ENCODE measurements at regions not wholly inside any gene's neighbourhood (a gene's known extent, or its start where the extent isn't known, plus 50 kb on each side); places are given as distances from the start of the nearest gene placed in this dataset.
"Not testable (repeated sequence)": the region's sequence is repeated elsewhere in the genome, so short reads cannot be mapped to it uniquely, and the experiment has no call there.

GRCh38 chr5:99521666-99522065 is 592.9 kb upstream of the CHD1 start:
- intact Hi-C loops (cut with micrococcal nuclease); H3K4me3 Mint-ChIP-seq; H3K27ac Mint-ChIP-seq; H3K9me3 Mint-ChIP-seq; H3K4me1 Mint-ChIP-seq; H3K36me3 Mint-ChIP-seq (ENCODE audit: low read depth); DNase-seq; H3K27me3 Mint-ChIP-seq: not testable (repeated sequence)

GRCh38 chr5:99515864-99516490 is 587.2 kb upstream of the CHD1 start:
- H3K4me1 Mint-ChIP-seq; H3K9me3 Mint-ChIP-seq; intact Hi-C loops (cut with micrococcal nuclease); DNase-seq; H3K27me3 Mint-ChIP-seq; H3K36me3 Mint-ChIP-seq (ENCODE audit: low read depth); H3K4me3 Mint-ChIP-seq; H3K27ac Mint-ChIP-seq: not testable (repeated sequence)

DNA sequence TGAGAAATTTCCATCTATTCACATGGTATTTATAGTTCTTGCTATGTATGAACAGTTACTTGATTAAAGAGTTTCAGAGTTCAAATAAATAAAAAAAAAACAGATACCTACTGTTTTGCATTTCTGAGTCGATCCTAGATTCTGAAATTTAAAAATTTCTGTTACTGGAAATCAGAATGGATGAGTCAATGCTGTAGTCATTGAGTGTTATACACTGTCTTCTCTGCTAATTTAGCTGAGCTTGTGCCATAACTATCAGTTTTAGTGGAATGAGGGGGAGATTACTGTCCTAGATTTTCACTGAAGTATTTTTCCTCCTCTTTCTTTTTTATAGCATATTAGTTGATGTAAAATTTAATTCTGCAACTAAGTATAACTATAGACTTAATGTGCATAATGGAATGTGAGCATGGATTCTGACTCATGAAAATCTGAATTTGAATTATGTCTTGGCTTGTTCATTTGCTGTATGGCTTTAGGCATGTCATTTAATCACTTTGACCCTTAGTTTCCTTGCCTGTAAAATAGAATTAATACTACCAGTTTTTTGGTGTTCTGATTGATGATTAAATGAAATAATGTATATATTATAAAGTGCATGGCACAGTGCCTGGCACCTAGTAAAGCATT is 581.5 kb upstream of the CHD1 start:
- H3K27ac Mint-ChIP-seq; H3K36me3 Mint-ChIP-seq (ENCODE audit: low read depth); H3K4me3 Mint-ChIP-seq; H3K9me3 Mint-ChIP-seq; DNase-seq; H3K27me3 Mint-ChIP-seq; intact Hi-C loops (cut with micrococcal nuclease); H3K4me1 Mint-ChIP-seq: not testable (repeated sequence)

GRCh38 chr5:99509064-99509463 is 580.3 kb upstream of the CHD1 start:
- H3K27me3 Mint-ChIP-seq; H3K4me3 Mint-ChIP-seq; DNase-seq; H3K36me3 Mint-ChIP-seq (ENCODE audit: low read depth); H3K9me3 Mint-ChIP-seq; H3K27ac Mint-ChIP-seq; H3K4me1 Mint-ChIP-seq; intact Hi-C loops (cut with micrococcal nuclease): not testable (repeated sequence)

- H3K9me3 Mint-ChIP-seq; intact Hi-C loops (cut with micrococcal nuclease): not testable (repeated sequence)
Observed at GRCh38 chr5:99495456-99495855, 566.6 kb upstream of the CHD1 start.

DNA sequence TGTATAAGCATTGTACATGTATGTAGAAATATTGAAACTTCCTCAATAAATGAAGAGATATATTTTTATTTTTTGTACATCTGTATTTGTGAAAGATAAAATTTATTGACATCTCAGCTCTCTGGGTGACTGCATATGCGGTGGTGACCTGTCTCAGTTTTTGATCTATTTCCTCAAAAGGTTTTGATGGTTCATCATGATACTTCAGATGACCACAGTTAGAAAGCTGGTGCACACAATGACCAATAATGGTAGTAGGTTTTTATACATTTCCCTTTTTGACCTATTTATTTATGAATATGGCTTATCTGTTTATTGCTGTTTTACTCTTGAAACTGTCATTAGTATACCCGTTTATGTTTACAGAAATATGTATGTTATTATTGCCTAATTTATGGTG is 549.6 kb upstream of the CHD1 start:
- H3K27me3 Mint-ChIP-seq; H3K4me3 Mint-ChIP-seq; H3K27ac Mint-ChIP-seq; intact Hi-C loops (cut with micrococcal nuclease); H3K36me3 Mint-ChIP-seq (ENCODE audit: low read depth); H3K4me1 Mint-ChIP-seq; H3K9me3 Mint-ChIP-seq; DNase-seq: not testable (repeated sequence)

More at GRCh38 chr5:99495456-99495855, 566.6 kb upstream of the CHD1 start:
- H3K4me3 Mint-ChIP-seq; DNase-seq; H3K36me3 Mint-ChIP-seq (ENCODE audit: low read depth); H3K27ac Mint-ChIP-seq; H3K4me1 Mint-ChIP-seq; H3K27me3 Mint-ChIP-seq: not testable (repeated sequence)

GRCh38 chr5:99473328-99473727 is 544.5 kb upstream of the CHD1 start:
- H3K4me3 Mint-ChIP-seq; intact Hi-C loops (cut with micrococcal nuclease); H3K27me3 Mint-ChIP-seq; H3K4me1 Mint-ChIP-seq; DNase-seq; H3K27ac Mint-ChIP-seq; H3K36me3 Mint-ChIP-seq (ENCODE audit: low read depth); H3K9me3 Mint-ChIP-seq: not testable (repeated sequence)

DNA sequence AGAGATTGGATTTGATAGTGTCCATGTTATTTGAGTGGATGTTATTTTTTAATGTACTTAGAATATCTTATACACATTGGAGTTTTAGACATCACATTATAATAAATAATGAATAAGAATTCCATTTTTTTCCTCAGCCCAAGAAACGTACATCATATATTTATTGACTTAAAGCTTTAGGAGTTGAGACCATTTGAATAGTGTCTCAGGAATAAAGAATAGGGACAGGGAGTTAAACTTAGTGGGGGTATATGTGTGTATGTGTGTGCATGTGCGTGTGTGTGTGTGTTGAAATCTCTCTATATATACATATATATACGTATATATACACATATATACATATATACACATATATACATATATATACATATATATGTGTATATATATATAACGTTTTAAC is 542.9 kb upstream of the CHD1 start:
- H3K4me1 Mint-ChIP-seq; DNase-seq; H3K36me3 Mint-ChIP-seq (ENCODE audit: low read depth); intact Hi-C loops (cut with micrococcal nuclease); H3K27ac Mint-ChIP-seq; H3K4me3 Mint-ChIP-seq; H3K27me3 Mint-ChIP-seq; H3K9me3 Mint-ChIP-seq: not testable (repeated sequence)

GRCh38 chr5:99471178-99471577 is 542.4 kb upstream of the CHD1 start:
- H3K9me3 Mint-ChIP-seq; H3K27ac Mint-ChIP-seq; H3K4me3 Mint-ChIP-seq; DNase-seq; intact Hi-C loops (cut with micrococcal nuclease); H3K4me1 Mint-ChIP-seq; H3K36me3 Mint-ChIP-seq (ENCODE audit: low read depth); H3K27me3 Mint-ChIP-seq: not testable (repeated sequence)

GRCh38 chr5:99470636-99471035 is 541.8 kb upstream of the CHD1 start:
- H3K27me3 Mint-ChIP-seq; H3K4me1 Mint-ChIP-seq; H3K9me3 Mint-ChIP-seq; H3K27ac Mint-ChIP-seq; H3K36me3 Mint-ChIP-seq (ENCODE audit: low read depth); H3K4me3 Mint-ChIP-seq; intact Hi-C loops (cut with micrococcal nuclease); DNase-seq: not testable (repeated sequence)

DNA sequence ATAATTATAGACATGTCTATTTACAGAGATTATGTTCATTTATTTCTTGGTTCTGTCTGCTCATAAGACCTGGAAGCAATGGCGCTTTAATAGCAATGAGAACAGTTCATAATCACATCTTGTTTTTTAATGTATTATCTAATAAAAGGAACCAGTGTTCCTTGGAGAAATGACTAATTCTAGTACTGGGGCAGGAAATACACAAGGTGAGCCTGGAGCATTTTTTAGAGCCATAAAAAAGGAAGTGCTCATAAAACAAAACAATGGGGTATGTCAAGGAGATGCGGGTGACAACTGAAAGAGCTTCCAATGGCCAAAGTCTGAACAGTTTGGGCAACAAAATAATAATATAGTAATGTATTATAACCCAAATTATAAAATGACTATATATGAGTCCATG is 531.9 kb upstream of the CHD1 start:
- no peaks in the 10 kb centered on the region for H3K9me3 Mint-ChIP-seq
- H3K4me3 Mint-ChIP-seq, result no peak overlapping the region
- intact Hi-C loops (cut with micrococcal nuclease), result no loop called here
- H3K4me1 Mint-ChIP-seq, result no peaks in the 10 kb centered on the region
- H3K36me3 Mint-ChIP-seq (ENCODE audit: low read depth), result no peaks in the 10 kb centered on the region
- H3K27ac Mint-ChIP-seq, result no peak overlapping the region
- no peak for DNase-seq
- no peaks in the 10 kb centered on the region for H3K27me3 Mint-ChIP-seq

- no peak for DNase-seq
- intact Hi-C loops (cut with micrococcal nuclease), result no loop called here
- Mint-ChIP-seq H3K36me3 (ENCODE audit: low read depth) (no peaks in the 10 kb centered on the region), H3K27me3 (no peaks in the 10 kb centered on the region), H3K4me1 (no peaks in the 10 kb centered on the region), H3K27ac (no peak overlapping the region), H3K4me3 (no peak overlapping the region), H3K9me3 (no peaks in the 10 kb centered on the region)
Observed at GRCh38 chr5:99453196-99453595, 524.4 kb upstream of the CHD1 start.

GRCh38 chr5:99449786-99450185 is 521.0 kb upstream of the CHD1 start:
- no peak overlapping the region for H3K27ac Mint-ChIP-seq
- H3K27me3 Mint-ChIP-seq, result no peaks in the 10 kb centered on the region
- no peak overlapping the region for H3K4me3 Mint-ChIP-seq
- no peaks in the 10 kb centered on the region for H3K4me1 Mint-ChIP-seq
- DNase-seq, result no peak
- H3K9me3 Mint-ChIP-seq, result no peaks in the 10 kb centered on the region
- H3K36me3 Mint-ChIP-seq (ENCODE audit: low read depth), result no peaks in the 10 kb centered on the region
- intact Hi-C loops (cut with micrococcal nuclease), result no loop called here

DNA sequence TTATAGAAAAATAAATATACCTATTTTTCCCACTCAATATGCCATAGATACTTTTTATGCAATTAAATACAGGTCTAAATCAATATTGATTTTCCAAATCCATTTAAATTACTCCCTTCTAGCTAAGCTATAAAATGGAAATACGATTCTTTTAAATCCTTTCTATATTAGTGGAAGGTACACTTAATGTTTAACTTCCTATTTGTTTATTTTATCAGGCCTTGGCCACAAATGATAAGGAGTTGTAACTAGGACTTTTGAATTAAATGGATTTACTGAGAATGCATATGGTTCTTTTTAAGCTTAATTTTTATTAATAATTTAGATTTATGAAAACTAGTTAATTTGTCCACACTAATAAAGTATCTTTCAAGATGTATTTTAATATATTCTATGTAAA is 517.0 kb upstream of the CHD1 start:
- no peaks in the 10 kb centered on the region for H3K27me3 Mint-ChIP-seq
- H3K36me3 Mint-ChIP-seq (ENCODE audit: low read depth), result no peaks in the 10 kb centered on the region
- intact Hi-C loops (cut with micrococcal nuclease), result no loop called here
- H3K4me3 Mint-ChIP-seq, result no peak overlapping the region
- no peaks in the 10 kb centered on the region for H3K4me1 Mint-ChIP-seq
- no peak overlapping the region for H3K27ac Mint-ChIP-seq
- no peaks in the 10 kb centered on the region for H3K9me3 Mint-ChIP-seq
- DNase-seq, result no peak

GRCh38 chr5:99441235-99441634 is 512.4 kb upstream of the CHD1 start:
- Mint-ChIP-seq H3K36me3 (ENCODE audit: low read depth) (no peaks in the 10 kb centered on the region), H3K9me3 (no peaks in the 10 kb centered on the region), H3K27ac (no peak overlapping the region), H3K27me3 (no peaks in the 10 kb centered on the region), H3K4me3 (no peak overlapping the region), H3K4me1 (no peaks in the 10 kb centered on the region)
- DNase-seq, result no peak
- intact Hi-C loops (cut with micrococcal nuclease), result no loop called here

Data from activated CD4-positive, alpha-beta T cell treated with anti-CD3 and anti-CD28 coated beads, Interleukin-2, amount 10 ng/mL, durations not matched to agents 24 days and 14 days (primary cell).